Femur (tissue), 1 donor: ENCODE measurements at regions not wholly inside any gene's neighbourhood (a gene's known extent, or its start where the extent isn't known, plus 50 kb on each side); places are given as distances from the start of the nearest gene placed in this dataset.
A peak's percentile ranks its signal among the peaks of the same experiment; 100 is the strongest.
"Not testable (repeated sequence)": the region's sequence is repeated elsewhere in the genome, so short reads cannot be mapped to it uniquely, and the experiment has no call there.

Source experiments
- DNase-seq: peaks from one replicate; pipeline ENCODE4 v3.0.0-alpha.2; 2017

GRCh38 chr4:52373650-52374049 is 285.5 kb downstream of the USP46 start:
- DNase-seq = no peak

GRCh38 chr4:52374877-52375276 is 284.2 kb downstream of the USP46 start:
- no peak for DNase-seq

GRCh38 chr4:52376132-52376704 is 282.9 kb downstream of the USP46 start:
- DNase-seq = peak; percentile 56

- no peak for DNase-seq
These were observed 281.5 kb downstream of the USP46 start for GRCh38 chr4:52377563-52377962.

GRCh38 chr4:52407545-52407944 is 251.6 kb downstream of the USP46 start:
- DNase-seq = peak; percentile 36

GRCh38 chr4:52408032-52408431 is 251.1 kb downstream of the USP46 start:
- no peak for DNase-seq

GRCh38 chr4:52408471-52408870 is 250.6 kb downstream of the USP46 start:
- no peak for DNase-seq

GRCh38 chr4:52409766-52410165 is 249.3 kb downstream of the USP46 start:
- not testable (repeated sequence) for DNase-seq

GRCh38 chr4:52410971-52411370 is 248.1 kb downstream of the USP46 start:
- DNase-seq = peak; percentile 26

- DNase-seq = no peak
These were observed 238.8 kb downstream of the USP46 start for GRCh38 chr4:52420330-52420729.

- no peak for DNase-seq
These were observed 237.3 kb downstream of the USP46 start for GRCh38 chr4:52421811-52422213.

- DNase-seq = no peak
These were observed 235.1 kb downstream of the USP46 start for GRCh38 chr4:52423967-52424366.

GRCh38 chr4:52425751-52426326 is 233.3 kb downstream of the USP46 start:
- DNase-seq = no peak

- DNase-seq = no peak
These were observed 227.7 kb downstream of the USP46 start for GRCh38 chr4:52431410-52431809.

GRCh38 chr4:52431869-52432268 is 227.2 kb downstream of the USP46 start:
- no peak for DNase-seq

- not testable (repeated sequence) for DNase-seq
These were observed 216.6 kb downstream of the USP46 start for GRCh38 chr4:52442524-52442923.

GRCh38 chr4:52472444-52472843 is 186.7 kb downstream of the USP46 start:
- no peak for DNase-seq

GRCh38 chr4:52477191-52477780 is 181.8 kb downstream of the USP46 start:
- DNase-seq = no peak

GRCh38 chr4:52483186-52483890 is 175.8 kb downstream of the USP46 start:
- no peak for DNase-seq

- DNase-seq = peak; percentile 42
These were observed 151.3 kb downstream of the USP46 start for GRCh38 chr4:52507774-52508173.

GRCh38 chr4:52510939-52511565 is 148.0 kb downstream of the USP46 start:
- no peak for DNase-seq

GRCh38 chr4:52511825-52512224 is 147.3 kb downstream of the USP46 start:
- DNase-seq = no peak

- no peak for DNase-seq
These were observed 146.8 kb downstream of the USP46 start for GRCh38 chr4:52512291-52512690.

- DNase-seq = not testable (repeated sequence)
These were observed 137.0 kb downstream of the USP46 start for GRCh38 chr4:52522093-52522492.
